ENCODE measurements at regions not wholly inside any gene's neighbourhood (a gene's known extent, or its start where the extent isn't known, plus 50 kb on each side); places are given as distances from the start of the nearest gene placed in this dataset.

- TF ChIP-seq OSR1 (CRISPR knock-in tag; IDR thresholded peaks at IDR 0.05) (no peak), ZNF70 (CRISPR knock-in tag; IDR thresholded peaks at IDR 0.05) (no peak), GLIS3 (CRISPR knock-in tag; IDR thresholded peaks at IDR 0.05) (no peak), ZNF565 (CRISPR knock-in tag; conservative IDR thresholded peaks at IDR 0.05; ENCODE audit: low read depth) (no peak), RARB (CRISPR knock-in tag; IDR thresholded peaks at IDR 0.05) (no peak), ZC3H10 (CRISPR knock-in tag; IDR thresholded peaks at IDR 0.05) (no peak), ZFP30 (CRISPR knock-in tag; IDR thresholded peaks at IDR 0.05) (no peak), ESRRG (CRISPR knock-in tag; IDR thresholded peaks at IDR 0.05) (no peak), TSHZ2 (CRISPR knock-in tag; IDR thresholded peaks at IDR 0.05) (no peak), ARNTL (CRISPR knock-in tag; IDR thresholded peaks at IDR 0.05; ENCODE audit: borderline replicate concordance, low read depth) (no peak)
- TF ChIP-seq, protein P1, sequence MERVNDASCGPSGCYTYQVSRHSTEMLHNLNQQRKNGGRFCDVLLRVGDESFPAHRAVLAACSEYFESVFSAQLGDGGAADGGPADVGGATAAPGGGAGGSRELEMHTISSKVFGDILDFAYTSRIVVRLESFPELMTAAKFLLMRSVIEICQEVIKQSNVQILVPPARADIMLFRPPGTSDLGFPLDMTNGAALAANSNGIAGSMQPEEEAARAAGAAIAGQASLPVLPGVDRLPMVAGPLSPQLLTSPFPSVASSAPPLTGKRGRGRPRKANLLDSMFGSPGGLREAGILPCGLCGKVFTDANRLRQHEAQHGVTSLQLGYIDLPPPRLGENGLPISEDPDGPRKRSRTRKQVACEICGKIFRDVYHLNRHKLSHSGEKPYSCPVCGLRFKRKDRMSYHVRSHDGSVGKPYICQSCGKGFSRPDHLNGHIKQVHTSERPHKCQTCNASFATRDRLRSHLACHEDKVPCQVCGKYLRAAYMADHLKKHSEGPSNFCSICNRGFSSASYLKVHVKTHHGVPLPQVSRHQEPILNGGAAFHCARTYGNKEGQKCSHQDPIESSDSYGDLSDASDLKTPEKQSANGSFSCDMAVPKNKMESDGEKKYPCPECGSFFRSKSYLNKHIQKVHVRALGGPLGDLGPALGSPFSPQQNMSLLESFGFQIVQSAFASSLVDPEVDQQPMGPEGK (CRISPR knock-in tag; IDR thresholded peaks at IDR 0.05; ENCODE audit: borderline replicate concordance): no peak
Observed at GRCh38 chr3:11900824-11901223, 54.1 kb upstream of the TAMM41 start.
